IMR-90 (cell line): ENCODE measurements at regions not wholly inside any gene's neighbourhood (a gene's known extent, or its start where the extent isn't known, plus 50 kb on each side); places are given as distances from the start of the nearest gene placed in this dataset.
"Not testable (repeated sequence)": the region's sequence is repeated elsewhere in the genome, so short reads cannot be mapped to it uniquely, and the experiment has no call there.

Experiments used
- BHLHE40 ChIP-seq: fragments of 150-350 bp; IDR thresholded peaks from 2 replicates; pipeline ENCODE4 v1.6.1; 2016; ENCODE audit warnings: mild to moderate bottlenecking, low read depth, low read length
- MAZ ChIP-seq: IDR thresholded peaks from 2 replicates; pipeline ENCODE4 v1.6.1; 2012; ENCODE audit warnings: low read depth, mild to moderate bottlenecking, low read length, improper control_type of control experiment, moderate library complexity, borderline replicate concordance
- POLR2A ChIP-seq: IDR thresholded peaks from 2 replicates; pipeline ENCODE4 v1.6.1; 2012; ENCODE audit warnings: mild to moderate bottlenecking, low read depth, low read length

- TF ChIP-seq MAZ, BHLHE40, POLR2A: not testable (repeated sequence)
These were observed 111.9 kb upstream of the BMP2K start for GRCh38 chr4:78664296-78664695.
